Breast epithelium (tissue), 4 donors: ENCODE measurements at regions not wholly inside any gene's neighbourhood (a gene's known extent, or its start where the extent isn't known, plus 50 kb on each side); places are given as distances from the start of the nearest gene placed in this dataset.

Experiments used
- DNase-seq, 2 donors: peaks; one replicate each; pipeline ENCODE4 v3.0.0-alpha.2; 2019; ENCODE audit warnings: low spot score in 2 of 2
- H3K27ac ChIP-seq, 2 donors: fragments of 200-600 bp; sonication (generic) in 1 of 2; one replicate each; pipeline ENCODE4 v1.5.1; 2016 to 2019; ENCODE audit warnings: mild to moderate bottlenecking in 1 of 2
- H3K27me3 ChIP-seq, 2 donors: fragments of 200-600 bp; sonication (generic) in 1 of 2; one replicate each; pipeline versions ENCODE4 v1.5.1 to v1.6.0; 2017 to 2019; ENCODE audit warnings: control low read depth in 1 of 2, mild to moderate bottlenecking in 1 of 2
- H3K36me3 ChIP-seq: fragments of 200-600 bp; one replicate; pipeline ENCODE4 v1.5.1; 2019
- H3K4me1 ChIP-seq, 2 donors: fragments of 200-600 bp; sonication (generic); one replicate each; pipeline ENCODE4 v1.5.1; 2016 to 2019; ENCODE audit warnings: control low read depth in 1 of 2
- H3K4me3 ChIP-seq, 3 donors: fragments of 200-600 bp; sonication (generic); 1 replicate in 2 of 3; 2 replicates in 1 of 3; pipeline ENCODE4 v1.5.1; 2016 to 2019; ENCODE audit warnings: mild to moderate bottlenecking in 3 of 3, moderate library complexity in 2 of 3
- H3K9me3 ChIP-seq, 2 donors: fragments of 200-600 bp; sonication (generic) in 1 of 2; one replicate each; pipeline ENCODE4 v1.5.1; 2016 to 2019; ENCODE audit warnings: control low read depth in 1 of 2
- POLR2A ChIP-seq: fragments of 450-650 bp; IDR thresholded peaks from one replicate; pipeline ENCODE4 v1.6.1; 2016; ENCODE audit warnings: antibody characterized with exemption, mild to moderate bottlenecking, moderate library complexity
- POLR2AphosphoS5 ChIP-seq, 3 donors: sonication (generic); formaldehyde crosslinking; IDR thresholded peaks; one replicate each; pipeline ENCODE4 v1.6.1; 2017; ENCODE audit warnings: antibody characterized with exemption in 3 of 3
- intact Hi-C: fragments of 100-400 bp; cut with DNase I; formaldehyde crosslinking; loops from one replicate; pipeline ENCODE4 v1.15.1; 2023; ENCODE audit warnings: low total_unique reads
- TF ChIP-seq, protein P1 (sequence below), 3 donors: fragments of 450-650 bp; IDR thresholded peaks; one replicate each; pipeline ENCODE4 v1.5.1; 2016 to 2017; ENCODE audit warnings: antibody characterized with exemption in 3 of 3, mild to moderate bottlenecking in 3 of 3, moderate library complexity in 3 of 3

DNA sequence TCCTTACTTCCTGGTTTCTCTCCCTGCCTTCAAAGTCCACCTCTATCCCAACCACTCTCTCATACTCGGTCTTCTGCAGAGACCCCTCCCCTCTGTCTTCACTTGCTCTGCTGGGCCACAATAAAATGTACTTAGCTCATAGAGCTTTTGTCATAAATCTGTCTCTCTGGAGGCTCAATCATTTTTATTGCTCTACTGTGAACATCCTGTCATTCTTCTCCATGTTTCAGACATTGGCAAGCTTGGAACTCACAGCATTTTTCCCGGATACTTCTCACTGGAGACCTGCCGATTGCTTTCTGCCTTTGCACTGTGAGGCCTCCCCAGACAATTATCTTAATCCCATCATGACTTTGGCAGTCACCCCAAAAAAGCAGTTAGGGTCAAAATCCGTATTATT, 192.3 kb upstream of the ZMIZ1 start:
- TF ChIP-seq, protein P1, sequence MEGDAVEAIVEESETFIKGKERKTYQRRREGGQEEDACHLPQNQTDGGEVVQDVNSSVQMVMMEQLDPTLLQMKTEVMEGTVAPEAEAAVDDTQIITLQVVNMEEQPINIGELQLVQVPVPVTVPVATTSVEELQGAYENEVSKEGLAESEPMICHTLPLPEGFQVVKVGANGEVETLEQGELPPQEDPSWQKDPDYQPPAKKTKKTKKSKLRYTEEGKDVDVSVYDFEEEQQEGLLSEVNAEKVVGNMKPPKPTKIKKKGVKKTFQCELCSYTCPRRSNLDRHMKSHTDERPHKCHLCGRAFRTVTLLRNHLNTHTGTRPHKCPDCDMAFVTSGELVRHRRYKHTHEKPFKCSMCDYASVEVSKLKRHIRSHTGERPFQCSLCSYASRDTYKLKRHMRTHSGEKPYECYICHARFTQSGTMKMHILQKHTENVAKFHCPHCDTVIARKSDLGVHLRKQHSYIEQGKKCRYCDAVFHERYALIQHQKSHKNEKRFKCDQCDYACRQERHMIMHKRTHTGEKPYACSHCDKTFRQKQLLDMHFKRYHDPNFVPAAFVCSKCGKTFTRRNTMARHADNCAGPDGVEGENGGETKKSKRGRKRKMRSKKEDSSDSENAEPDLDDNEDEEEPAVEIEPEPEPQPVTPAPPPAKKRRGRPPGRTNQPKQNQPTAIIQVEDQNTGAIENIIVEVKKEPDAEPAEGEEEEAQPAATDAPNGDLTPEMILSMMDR (IDR thresholded peaks at IDR 0.05): no peak
- TF ChIP-seq POLR2A: no peak
- TF ChIP-seq POLR2AphosphoS5 (IDR thresholded peaks at IDR 0.05): no peak
- Histone ChIP-seq H3K27ac (no peak overlapping the region), H3K4me3 (no peak overlapping the region), H3K9me3 (no peaks in the 10 kb centered on the region), H3K4me1 (no peaks in the 10 kb centered on the region), H3K27me3 (no peaks in the 10 kb centered on the region), H3K36me3 (no peaks in the 10 kb centered on the region)
- DNase-seq: no peak
- intact Hi-C loops: no loop called here

DNA sequence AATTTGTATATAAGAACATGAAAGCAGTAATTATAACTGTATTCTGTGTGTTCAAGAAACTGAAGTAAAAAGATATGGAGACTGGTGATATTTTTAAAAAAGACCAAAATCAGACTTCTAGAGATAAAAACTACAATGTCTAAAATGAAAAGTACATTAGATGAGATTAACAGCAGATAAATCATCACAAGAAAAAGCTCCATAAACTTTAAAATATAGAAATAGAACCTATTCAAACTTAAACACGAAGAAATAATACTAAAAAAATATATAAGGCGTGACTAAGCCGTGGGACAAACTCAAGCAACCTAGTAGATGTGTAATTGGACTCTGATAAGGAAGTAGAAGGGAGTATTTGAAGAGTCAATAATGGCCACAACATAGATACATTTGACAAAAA, 189.1 kb upstream of the ZMIZ1 start:
- H3K36me3 ChIP-seq: no peaks in the 10 kb centered on the region
- no peak overlapping the region for H3K4me3 ChIP-seq
- no peaks in the 10 kb centered on the region for H3K4me1 ChIP-seq
- intact Hi-C loops: no loop called here
- no peaks in the 10 kb centered on the region for H3K9me3 ChIP-seq
- TF ChIP-seq, protein P1 (IDR thresholded peaks at IDR 0.05): no peak
- no peak for TF ChIP-seq POLR2AphosphoS5 (IDR thresholded peaks at IDR 0.05)
- TF ChIP-seq POLR2A: no peak
- no peak overlapping the region for H3K27ac ChIP-seq
- DNase-seq: no peak
- H3K27me3 ChIP-seq: no peaks in the 10 kb centered on the region

DNA sequence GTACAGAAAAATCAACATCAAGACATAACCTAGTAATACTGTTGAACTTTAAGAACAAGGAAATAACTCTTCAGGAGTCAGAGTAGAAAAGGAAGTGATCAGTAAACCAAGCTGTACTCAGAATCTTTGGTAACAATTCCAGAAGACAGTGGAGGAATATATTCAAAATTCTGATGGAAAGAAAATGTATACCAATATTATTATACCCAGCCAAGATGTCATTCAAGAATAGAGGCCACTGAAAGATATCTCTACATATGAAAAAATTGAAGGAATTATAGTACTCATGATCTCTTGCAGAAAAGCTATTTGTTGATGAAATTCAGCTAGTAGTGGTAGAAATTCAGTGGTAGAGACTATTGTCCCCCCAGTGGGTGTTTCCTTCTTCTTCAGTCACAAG, 182.6 kb upstream of the ZMIZ1 start:
- intact Hi-C loops: no loop called here
- Histone ChIP-seq H3K27ac (no peak overlapping the region), H3K9me3 (peaks cover 9 to 14% of the 10 kb centered on the region in 2 donors), H3K36me3 (no peaks in the 10 kb centered on the region), H3K4me1 (no peaks in the 10 kb centered on the region), H3K4me3 (no peak overlapping the region), H3K27me3 (no peaks in the 10 kb centered on the region)
- no peak for DNase-seq
- TF ChIP-seq POLR2AphosphoS5 (IDR thresholded peaks at IDR 0.05) (no peak), POLR2A (no peak)
- TF ChIP-seq, protein P1 (IDR thresholded peaks at IDR 0.05): no peak

DNA sequence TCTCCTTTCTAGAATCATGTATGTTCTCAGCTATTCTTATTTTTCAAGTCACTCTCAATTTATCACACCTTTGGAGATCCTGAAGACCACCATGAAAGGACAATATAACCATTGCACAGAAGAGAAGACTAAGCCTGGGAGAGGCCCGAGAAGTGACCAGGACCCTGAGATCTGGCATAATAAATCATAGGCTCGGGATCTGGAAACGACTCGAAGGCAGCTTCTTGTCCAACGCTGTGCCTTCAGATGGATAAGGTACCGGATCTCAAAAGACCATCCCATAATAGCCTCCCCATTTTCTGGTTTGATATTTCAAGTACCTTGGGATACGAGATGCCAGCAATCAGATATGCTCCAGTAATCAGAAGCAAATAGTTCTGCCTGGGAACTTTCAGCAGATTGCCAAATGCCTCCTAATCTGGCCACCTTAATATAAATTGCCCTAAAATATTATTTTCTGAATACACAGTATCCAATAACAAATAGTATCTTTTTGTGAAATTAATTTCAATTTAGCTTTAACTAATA, 179.2 kb upstream of the ZMIZ1 start:
- H3K36me3 ChIP-seq: no peaks in the 10 kb centered on the region
- TF ChIP-seq POLR2A: no peak
- TF ChIP-seq, protein P1 (IDR thresholded peaks at IDR 0.05): no peak
- no peak for TF ChIP-seq POLR2AphosphoS5 (IDR thresholded peaks at IDR 0.05)
- H3K27ac ChIP-seq: no peak overlapping the region
- H3K4me1 ChIP-seq: no peaks in the 10 kb centered on the region
- no peak for DNase-seq
- peaks cover 9 to 14% of the 10 kb centered on the region in 2 donors for H3K9me3 ChIP-seq
- H3K27me3 ChIP-seq: no peaks in the 10 kb centered on the region
- intact Hi-C loops: no loop called here
- no peak overlapping the region for H3K4me3 ChIP-seq

DNA sequence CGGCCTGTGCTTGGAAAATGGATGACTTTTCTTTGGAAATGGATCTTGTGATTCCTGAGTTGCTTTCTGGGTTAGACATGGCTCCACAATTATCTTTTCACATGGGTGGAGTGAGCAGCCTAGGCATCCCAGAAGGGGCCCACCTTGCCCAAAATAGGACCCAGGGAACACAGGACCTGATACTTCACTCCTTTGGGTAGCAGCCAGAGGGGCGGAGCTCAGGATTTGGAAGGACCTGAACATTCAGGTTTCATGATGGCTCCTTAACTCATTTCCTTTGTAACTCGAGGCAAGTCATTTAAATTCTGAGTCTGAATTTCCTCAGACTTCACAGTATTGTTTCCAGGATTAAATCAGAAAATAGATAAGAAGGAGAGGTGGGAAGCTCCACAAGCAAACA, 178.3 kb upstream of the ZMIZ1 start:
- no peak for DNase-seq
- H3K27ac ChIP-seq: no peak overlapping the region
- H3K4me1 ChIP-seq: no peaks in the 10 kb centered on the region
- peaks cover 9 to 10% of the 10 kb centered on the region in 2 donors for H3K9me3 ChIP-seq
- intact Hi-C loops: no loop called here
- H3K4me3 ChIP-seq: no peak overlapping the region
- no peaks in the 10 kb centered on the region for H3K27me3 ChIP-seq
- TF ChIP-seq, protein P1 (IDR thresholded peaks at IDR 0.05): no peak
- TF ChIP-seq POLR2AphosphoS5 (IDR thresholded peaks at IDR 0.05) (no peak), POLR2A (no peak)
- H3K36me3 ChIP-seq: no peaks in the 10 kb centered on the region
